ENCODE measurements at regions not wholly inside any gene's neighbourhood (a gene's known extent, or its start where the extent isn't known, plus 50 kb on each side); places are given as distances from the start of the nearest gene placed in this dataset.

DNA sequence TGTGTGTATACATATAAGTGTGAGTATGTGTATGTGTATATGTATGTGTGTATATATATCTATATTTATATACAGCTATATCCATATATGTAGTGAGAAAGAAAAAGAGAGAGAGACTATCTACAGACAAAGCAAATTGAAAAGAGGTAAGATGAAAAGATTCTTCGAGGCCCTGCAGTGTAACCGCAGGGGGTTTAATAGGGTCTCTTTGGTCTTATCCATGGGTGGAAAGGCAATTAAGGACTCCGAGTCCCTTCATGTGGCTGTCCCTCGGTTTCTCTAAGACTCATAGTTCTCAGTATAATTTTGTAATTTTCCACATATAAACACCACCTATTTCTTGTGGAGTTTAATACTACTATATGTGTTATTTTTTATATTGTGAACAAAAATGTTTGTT is 50.6 kb upstream of the JAZF1 start:
- no peak for DNase-seq (ENCODE audit: low spot score)

DNA sequence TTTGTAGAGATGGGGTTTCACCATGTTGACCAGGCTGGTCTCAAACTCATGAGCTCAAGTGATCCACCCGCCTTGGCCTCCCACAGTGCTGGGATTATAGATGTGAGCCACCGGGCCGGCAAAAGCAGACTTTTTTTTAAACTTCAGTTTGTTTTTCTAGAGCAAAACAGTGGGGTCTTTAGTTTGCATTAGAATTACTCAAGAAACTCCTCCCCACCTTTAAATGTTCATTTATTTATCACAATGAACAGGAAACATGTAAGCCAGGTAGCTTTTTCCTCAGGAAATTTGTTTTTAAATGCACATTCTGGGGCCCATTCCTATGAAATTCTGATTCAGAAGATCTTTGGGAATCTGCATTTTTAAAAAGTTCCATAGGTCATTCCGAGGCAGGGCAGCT is 56.0 kb upstream of the JAZF1 start:
- DNase-seq (ENCODE audit: low spot score): no peak

DNA sequence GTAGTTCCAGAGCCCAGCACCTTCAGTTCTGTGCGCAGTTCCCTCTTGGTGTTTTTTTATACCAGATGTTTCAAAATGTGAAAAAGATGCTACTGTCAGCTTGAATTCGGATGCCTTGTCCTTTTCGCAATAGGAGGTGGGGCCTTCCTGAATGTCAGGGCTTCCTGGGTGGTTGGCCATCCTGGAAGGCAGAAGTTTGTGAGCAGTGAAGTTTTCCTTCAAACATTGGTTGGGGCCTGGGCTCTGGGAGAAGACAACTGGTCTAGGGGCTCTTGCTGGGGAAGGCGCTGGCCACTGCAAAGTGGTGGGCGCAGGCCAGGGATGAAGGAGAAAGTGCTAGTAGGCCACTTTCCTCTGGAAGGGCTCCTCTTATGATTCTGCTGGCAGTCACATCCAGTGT is 56.8 kb upstream of the JAZF1 start:
- no peak for DNase-seq (ENCODE audit: low spot score)

DNA sequence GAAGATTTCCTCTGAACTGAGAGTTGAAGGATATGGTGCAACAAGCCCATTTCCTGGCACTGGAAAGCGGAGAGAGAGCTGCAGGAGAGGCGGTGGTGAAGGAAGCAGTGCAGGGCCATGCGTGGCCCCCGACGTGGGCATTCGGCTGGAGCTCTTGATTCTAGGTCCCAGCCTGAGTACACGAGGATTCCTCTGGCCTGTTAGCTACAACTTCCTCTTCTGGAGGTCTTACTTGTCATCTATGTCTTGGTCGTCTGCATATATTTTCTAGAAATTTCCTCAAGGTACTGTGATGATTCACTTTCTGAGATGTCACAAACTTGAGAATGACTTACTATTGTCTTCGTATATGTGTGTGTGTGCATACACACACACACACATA is 59.2 kb upstream of the JAZF1 start:
- no peak for DNase-seq (ENCODE audit: low spot score)

DNA sequence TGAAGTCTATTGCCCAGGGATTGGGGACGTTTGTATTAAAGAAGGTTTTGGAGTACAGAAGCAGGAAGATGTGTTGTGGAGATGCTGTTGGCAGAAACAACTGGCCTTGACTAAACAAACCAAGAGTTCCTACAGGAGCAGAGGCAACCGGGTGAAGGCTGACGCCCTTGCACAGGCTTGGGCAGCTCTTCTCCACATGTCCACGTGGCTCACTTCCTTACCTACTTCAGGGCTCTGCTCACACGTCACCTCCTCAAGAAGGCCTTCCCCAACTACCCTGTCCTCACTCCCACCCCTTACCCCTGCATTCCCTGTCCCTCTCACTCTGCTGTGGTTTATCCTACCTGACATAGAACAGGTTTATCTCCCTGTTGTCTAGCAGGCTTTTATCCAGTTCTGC is 59.9 kb upstream of the JAZF1 start:
- no peak for DNase-seq (ENCODE audit: low spot score)

DNA sequence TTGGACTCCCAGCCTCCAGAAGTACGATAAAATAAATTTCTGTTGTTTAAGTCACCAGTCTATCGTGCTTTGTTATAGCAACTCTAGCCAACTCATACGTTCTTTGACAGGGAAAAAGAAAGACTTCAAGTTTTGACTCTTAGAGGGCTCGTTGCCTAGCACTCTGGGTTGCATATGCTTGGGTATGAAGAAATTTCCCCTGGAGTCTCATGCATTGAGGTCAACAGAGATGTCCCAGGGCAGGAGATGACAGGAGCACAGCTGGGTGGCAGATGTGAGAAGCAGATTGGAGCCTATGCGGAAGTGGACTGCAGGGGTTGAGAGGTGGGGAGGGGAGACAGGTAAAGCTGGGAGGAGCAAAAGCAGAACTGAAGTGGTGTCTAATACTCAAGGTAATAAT is 63.3 kb upstream of the JAZF1 start:
- DNase-seq (ENCODE audit: low spot score): no peak

DNA sequence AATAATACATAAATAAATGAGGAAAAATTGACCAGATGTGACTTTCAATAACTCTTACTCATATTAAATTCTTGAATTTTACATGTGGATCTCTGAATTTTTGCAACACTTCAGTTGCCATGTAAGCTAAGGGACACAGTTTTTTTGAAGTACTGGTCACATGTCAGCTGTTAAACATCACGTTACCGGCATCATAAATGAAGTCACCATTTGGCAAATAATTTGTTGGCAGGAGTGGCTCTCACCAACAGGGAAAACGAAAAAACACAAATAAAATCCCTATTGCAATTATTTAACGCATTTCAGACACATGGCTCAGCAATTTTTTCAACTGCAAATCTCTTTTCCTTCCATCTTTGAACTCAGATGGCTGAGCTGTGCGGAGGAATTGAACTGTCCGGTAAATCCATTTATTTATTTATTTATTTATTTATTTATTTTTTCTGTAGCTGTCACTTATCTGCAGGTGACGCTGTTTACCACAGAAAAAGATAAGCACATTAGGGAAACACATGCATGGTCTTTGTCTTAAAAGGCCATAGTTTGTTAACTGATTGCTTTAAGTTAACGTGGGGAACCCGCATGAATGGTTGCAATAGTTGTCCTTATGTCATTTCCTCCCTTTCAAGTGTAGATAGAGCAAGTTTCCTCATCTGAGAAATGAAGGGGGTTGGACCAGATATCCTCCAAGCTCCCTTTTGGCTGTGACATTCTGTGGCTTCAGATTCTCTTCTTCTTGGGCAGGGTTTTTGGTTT is 64.7 kb upstream of the JAZF1 start:
- no peak for DNase-seq (ENCODE audit: low spot score)

DNA sequence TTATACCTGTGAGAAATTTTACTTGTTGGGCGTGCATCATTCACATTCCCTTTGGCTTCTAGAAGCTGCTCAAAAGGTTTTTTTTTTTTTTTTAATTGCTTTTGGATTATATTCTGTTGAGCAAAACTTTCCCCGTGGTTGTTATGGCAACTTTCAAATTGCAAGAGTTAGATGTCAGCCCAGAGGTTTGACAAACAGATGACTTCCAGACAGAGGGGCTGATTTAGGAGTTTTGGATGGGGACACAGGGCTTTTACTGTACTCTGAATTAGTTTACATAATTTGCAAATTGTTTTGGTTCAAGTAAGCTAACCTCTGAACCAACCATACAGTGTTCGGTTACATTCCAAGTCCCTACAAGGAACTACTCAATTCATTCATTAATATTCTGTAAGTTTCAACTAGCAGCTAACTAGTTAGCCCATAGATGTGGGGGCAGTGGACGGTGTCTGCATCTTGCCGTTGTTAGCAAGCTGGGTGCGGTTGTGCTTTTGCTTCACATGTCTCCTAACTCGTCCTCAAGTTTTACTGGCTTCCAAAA is 66.4 kb upstream of the JAZF1 start:
- DNase-seq (ENCODE audit: low spot score): no peak

DNA sequence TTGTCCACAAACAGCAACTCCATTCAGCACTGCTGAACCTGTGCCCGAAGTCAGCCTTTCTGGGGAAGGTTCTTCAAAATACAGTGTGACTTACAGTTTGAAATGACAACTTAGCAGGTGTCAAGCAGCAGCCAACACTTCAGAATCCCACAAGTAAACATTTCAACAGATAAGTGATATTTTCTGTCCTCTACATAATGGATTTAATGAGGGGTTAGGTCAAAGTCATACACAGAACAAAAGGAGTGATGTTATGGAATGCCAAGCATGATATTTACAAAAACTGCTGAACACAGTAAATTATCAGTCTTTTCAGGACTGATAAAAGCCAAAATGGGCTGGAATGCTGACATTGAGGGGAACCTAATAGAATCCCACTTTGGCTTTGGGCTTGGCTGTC is 77.6 kb upstream of the JAZF1 start:
- DNase-seq (ENCODE audit: low spot score): no peak

DNA sequence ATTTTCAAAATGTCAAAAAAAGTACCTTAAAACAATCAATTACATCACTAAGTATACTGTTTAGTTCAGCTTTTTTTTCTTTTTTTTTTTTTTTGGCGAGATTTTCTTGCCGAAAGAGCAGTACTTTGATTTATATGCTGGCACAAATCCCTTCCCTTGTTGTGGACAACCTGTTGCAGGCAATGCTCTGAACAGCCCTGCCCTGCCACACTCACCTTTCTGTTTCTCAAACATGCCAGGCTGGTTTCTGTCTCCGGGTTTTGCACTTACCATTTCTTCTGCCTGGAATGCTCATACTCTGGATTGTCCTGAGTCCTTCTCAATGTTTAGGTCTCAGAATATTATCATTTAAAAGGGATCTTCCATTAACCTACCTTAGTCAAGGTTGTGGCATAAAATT is 80.4 kb upstream of the JAZF1 start:
- DNase-seq (ENCODE audit: low spot score): no peak

DNA sequence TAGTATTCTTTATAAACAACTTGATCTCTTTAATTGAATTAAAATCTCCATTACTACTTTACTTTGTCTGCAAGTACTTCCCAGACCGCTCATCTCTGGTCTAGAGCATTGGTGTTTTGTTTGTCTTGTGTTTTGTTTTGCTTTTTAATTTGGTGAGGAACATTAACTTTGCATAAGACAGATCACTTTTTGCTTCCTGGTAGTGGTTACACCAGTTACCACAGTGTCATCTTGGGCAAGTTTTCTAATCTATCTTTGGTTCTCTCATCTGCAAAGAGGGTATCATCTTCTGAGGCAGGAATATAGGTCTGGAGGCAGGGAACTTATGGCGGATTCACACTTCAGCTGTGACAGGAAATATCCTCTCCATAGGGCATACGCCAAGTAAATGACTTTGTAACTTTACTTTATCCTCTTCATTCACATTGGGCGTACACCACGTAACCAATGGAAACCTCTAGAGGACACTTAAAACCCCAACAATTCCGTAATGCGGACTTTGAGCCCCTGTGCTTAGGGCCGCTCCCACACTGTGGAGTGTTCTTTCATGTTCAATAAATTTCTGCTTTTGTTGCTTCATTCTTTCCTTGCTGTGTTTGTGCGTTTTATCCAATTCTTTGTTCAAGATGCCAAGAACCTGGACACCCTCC is 83.2 kb upstream of the JAZF1 start:
- no peak for DNase-seq (ENCODE audit: low spot score)

DNA sequence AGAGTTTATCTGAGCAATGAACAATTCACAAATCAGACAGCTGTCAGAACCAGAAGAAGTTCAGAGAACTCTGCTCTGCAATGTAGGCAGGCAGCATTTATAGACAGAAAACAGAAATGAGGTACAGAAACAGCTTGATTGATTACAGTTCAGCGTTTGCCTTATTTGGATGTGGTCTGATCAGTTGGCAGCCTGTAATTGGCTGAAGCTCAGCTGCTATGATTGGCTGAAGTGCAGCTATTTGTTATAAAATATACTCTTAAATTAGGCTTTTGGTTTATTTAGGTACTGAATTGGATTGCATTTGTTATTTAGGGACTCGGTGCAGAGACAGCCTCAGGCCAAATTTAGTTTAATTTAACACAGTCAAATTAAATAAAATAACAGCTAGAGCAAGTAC is 85.8 kb upstream of the JAZF1 start:
- DNase-seq (ENCODE audit: low spot score): no peak

DNA sequence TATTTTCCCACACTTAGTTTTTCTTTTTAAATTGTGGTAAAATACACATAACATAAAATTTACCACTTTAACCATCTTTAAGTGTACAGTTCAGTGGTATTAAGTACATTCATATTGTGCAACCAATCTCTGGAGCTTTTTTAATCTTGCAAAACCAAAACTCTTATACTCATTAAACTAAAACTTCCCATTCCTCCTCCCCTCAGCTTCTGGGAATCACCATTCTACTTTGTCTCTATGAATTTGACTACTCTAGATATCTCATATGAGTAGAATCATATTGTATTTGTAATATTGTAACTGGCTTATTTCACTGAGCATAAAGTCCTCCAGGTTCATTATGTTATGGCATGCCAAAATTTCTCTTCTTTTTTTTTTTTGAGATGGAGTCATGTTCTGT is 86.4 kb upstream of the JAZF1 start:
- no peak for DNase-seq (ENCODE audit: low spot score)

DNA sequence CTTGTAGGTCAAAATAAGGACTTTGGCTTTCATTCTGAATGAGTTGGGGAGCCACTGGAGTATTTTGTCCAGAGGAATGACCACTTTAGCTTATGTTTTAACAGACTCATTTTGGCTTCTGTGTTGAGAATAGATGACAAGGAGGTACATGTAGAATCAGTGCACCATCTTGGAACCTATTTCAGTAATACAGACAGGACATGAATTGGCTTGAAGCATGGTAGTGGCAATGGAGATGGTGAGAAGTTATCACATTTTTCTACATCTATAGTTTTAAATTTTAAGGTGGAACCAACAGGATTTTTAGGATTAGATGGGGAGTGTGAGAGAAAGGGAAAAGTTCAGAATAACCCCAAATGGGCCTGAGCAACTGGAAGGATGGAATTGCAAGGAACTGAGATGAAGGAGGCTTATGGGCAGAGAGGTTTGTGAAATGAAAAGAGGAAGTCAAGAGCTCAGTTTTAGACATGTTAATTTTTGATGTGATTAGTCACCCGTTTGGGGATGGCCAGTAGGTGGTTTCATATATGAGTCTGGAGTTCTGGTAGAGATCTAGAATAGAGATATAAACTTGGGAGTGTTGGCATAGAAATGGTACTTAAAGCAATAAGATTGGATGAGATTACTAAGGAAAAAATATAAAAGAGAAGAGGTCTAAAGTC is 89.2 kb upstream of the JAZF1 start:
- no peak for DNase-seq (ENCODE audit: low spot score)

DNA sequence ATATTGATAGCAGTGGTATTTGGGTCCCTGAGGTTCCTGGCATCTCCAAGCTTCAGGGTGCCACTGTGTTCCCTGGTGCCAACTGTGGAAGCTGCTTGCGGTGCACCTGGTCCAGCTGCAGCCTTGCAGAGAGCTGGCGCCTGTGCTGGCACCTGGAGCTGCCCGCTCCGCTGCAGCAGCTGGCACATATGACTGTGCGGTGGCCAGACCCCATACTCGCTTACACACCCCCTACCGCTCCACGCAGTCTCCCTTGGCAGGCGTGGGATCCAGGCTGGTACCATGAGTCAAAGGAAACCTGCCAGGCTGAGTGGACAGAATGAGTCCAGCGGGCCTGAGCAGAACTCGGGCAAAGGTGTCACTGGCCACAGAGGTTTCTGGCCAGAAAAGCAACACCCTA is 89.9 kb upstream of the JAZF1 start:
- DNase-seq (ENCODE audit: low spot score): no peak

DNA sequence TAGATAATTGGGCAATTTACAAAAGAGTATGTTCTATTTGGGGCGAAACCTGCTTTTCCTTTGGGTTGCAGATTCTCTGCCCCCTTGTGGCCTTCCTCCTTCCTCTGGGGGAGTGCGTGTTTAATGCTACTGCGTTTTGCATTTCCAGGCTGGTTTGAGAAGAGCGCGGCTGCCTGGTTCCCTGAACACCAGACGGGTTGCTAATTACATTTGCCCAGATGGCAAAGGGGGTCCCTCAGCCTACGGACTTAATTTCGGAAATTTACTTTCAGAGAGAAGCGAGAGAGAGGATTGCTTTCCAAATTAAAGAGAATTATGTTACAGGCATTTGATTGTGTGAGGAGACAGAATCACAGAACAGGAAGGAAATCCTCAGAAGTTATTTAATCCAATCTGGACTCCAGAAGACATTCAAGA is 91.9 kb upstream of the JAZF1 start:
- DNase-seq (ENCODE audit: low spot score): no peak

DNA sequence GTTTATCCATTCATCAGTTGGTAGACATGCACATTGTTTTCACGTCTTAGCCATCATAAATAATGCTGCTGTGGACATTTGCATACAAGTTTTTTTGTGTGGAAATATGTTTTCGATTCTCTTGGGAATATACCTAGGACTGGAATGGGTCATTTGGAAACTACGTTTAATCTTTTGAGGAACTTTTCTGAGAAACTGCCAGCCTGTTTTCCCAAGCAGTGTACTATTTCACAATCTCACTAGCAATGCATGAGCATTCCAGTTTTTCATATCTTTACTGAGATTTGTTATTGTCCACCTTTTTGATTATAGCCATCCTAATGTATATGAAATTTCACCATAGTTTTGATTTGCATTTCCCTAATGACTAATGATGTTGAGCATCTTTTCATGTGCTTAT is 95.7 kb upstream of the JAZF1 start:
- DNase-seq (ENCODE audit: low spot score): no peak

DNA sequence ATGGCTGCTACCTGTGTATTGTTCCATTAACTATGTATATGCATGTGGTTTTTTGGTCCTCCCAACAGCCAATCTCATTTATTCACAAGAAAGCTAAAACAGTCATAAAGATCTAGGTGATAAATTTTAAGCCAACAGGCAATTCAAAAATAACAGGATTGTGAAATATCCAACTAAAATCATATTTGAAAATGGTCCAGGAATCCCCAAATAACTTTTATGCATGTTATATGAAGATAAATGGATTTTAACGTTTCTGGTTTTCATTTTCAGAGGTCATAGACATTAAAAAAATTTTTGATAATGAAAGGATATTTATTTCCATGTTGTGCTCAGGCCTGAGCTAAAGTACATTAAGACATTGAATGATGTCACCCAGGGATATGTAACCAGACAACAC is 96.8 kb upstream of the JAZF1 start:
- DNase-seq (ENCODE audit: low spot score): no peak

DNA sequence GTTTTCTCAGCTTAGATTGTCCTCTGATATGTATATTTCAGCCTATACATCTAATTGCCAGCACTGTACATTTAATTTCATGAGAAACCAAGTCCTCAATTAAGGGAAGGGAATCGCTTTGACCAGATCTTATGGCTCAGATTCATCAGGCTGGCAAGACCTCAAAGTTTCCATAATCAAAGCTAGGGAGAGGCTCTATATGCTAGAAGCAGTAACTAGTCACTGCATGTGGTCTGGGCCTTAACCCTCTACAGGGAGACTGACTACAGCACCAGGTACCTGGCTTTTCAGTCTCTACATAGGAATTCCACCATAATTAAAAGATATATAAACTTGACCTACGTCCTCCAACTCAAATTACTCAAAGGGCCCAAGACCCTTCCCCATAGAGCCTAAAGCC is 97.4 kb upstream of the JAZF1 start:
- no peak for DNase-seq (ENCODE audit: low spot score)

DNA sequence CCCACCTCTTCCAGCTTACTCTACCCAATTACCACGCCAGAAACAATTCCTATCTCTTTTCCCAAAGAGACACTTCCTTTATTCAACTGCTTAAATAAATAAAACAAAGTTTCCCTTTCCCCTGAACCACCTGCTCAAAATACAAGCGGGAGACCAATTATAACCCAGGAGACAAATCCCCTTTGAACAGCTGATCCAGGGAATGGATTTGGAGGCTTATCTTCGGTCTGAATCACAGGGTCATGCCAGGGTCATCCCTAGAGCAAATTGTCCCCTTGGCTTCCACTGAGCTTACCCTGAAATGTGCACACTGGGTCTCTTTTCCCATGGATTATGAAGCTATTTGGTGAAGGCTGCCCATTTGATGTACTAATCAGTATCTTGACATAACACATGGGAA is 99.9 kb upstream of the JAZF1 start:
- no peak for DNase-seq (ENCODE audit: low spot score)

DNA sequence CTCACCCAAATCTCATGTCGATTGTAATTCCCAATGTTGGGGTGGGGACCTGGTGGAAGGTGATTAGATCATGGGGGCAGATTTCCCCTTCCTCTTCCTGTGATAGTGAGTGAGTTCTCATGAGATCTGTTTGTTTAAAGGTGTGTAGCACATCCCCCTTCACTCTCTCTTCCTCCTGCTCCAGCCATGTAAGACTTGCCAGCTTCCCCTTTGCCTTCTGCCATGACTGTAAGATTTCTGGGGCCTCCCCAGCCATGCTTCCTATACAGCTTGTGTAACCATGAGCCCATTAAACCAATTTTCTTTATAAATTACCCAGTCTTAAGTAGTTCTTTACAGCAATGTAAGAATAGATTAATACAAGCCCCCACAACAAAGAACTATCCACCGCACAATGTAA is 109.9 kb upstream of the JAZF1 start:
- DNase-seq (ENCODE audit: low spot score): no peak

DNA sequence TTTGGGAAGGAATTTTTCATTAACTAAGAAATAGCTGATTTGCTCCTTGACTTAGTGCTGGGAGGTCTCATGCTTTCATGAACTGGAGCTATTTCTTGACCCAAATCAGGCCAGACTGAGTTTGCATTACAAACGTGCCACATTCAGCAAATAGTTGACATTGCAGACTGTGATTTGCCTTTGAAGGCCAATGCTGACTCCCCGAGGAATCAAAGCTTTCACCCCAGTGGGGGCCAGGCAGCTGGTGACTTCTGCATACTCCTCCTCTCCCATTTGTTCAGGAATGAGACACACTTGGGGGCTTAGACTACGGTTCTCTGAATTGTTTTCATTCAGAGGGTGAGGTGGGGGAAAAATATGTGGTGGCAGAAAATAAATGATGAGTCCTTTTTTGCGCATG is 111.0 kb upstream of the JAZF1 start:
- no peak for DNase-seq (ENCODE audit: low spot score)

DNA sequence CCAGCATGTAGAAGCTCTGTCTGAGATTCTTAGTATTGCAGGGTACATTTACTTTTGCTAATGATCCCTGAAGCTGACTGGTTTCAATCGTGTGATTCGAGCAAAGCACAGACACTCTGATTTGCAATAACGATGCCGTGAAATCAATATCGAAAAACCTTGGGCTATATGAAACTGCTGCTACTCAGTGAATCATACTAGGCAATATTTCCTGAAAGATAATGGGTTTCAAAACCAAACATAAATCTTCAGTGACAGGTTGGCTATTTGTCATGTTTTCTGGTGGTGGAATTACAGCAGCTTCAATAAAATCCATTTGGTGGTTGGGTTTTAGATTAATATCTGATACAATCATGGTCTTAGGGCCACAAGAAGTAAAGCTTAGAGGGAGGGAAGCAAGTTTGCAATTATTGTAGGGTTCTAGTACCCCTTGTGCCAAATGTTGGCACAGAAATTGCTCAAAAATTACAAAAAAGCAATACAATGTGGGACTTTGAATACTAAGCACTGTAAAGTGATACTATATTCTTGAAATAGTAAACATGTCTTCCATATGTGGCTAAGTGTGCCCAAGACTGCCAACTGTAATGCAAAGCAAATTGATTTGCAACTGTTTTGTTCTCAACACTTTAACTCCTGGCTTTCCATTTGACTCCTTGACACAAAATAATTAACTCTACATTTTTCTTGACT is 112.4 kb upstream of the JAZF1 start:
- DNase-seq (ENCODE audit: low spot score): no peak

Data from left forelimb (tissue), 1 donor.